Right forelimb (tissue), 1 donor: ENCODE measurements at regions not wholly inside any gene's neighbourhood (a gene's known extent, or its start where the extent isn't known, plus 50 kb on each side); places are given as distances from the start of the nearest gene placed in this dataset.

ENCODE experiments used
- DNase-seq: peaks from one replicate; pipeline ENCODE4 v3.0.0-alpha.2; 2018

GRCh38 chr10:9189448-9189847 is 1135.0 kb downstream of the GATA3 start:
- DNase-seq: no peak

GRCh38 chr10:9193120-9193519 is 1138.6 kb downstream of the GATA3 start:
- no peak for DNase-seq

- DNase-seq: no peak
Measured at GRCh38 chr10:9195385-9195784, 1140.9 kb downstream of the GATA3 start.

GRCh38 chr10:9198611-9199010 is 1144.1 kb downstream of the GATA3 start:
- DNase-seq: no peak

GRCh38 chr10:9205558-9205957 is 1151.1 kb downstream of the GATA3 start:
- no peak for DNase-seq

- peak; percentile 69 for DNase-seq
Measured at GRCh38 chr10:9209105-9209798, 1154.8 kb downstream of the GATA3 start.

GRCh38 chr10:9211228-9211627 is 1156.7 kb downstream of the GATA3 start:
- no peak for DNase-seq

GRCh38 chr10:9214618-9215017 is 1160.1 kb downstream of the GATA3 start:
- no peak for DNase-seq

GRCh38 chr10:9215121-9215520 is 1160.6 kb downstream of the GATA3 start:
- no peak for DNase-seq

- no peak for DNase-seq
Measured at GRCh38 chr10:9219860-9220259, 1165.4 kb downstream of the GATA3 start.

GRCh38 chr10:9222917-9223316 is 1168.4 kb downstream of the GATA3 start:
- no peak for DNase-seq

GRCh38 chr10:9227679-9228365 is 1173.3 kb downstream of the GATA3 start:
- no peak for DNase-seq

- DNase-seq: no peak
Measured at GRCh38 chr10:9228771-9229170, 1174.3 kb downstream of the GATA3 start.

GRCh38 chr10:9229702-9230244 is 1175.3 kb downstream of the GATA3 start:
- no peak for DNase-seq

GRCh38 chr10:9230625-9231024 is 1176.1 kb downstream of the GATA3 start:
- no peak for DNase-seq

GRCh38 chr10:9234191-9234590 is 1179.7 kb downstream of the GATA3 start:
- DNase-seq: no peak

GRCh38 chr10:9238041-9238440 is 1183.6 kb downstream of the GATA3 start:
- DNase-seq: no peak

GRCh38 chr10:9239298-9239697 is 1184.8 kb downstream of the GATA3 start:
- DNase-seq: no peak

- DNase-seq: no peak
Measured at GRCh38 chr10:9243941-9244411, 1189.5 kb downstream of the GATA3 start.

- DNase-seq: no peak
Measured at GRCh38 chr10:9244864-9245263, 1190.4 kb downstream of the GATA3 start.

GRCh38 chr10:9253121-9253520 is 1198.6 kb downstream of the GATA3 start:
- DNase-seq: no peak

- no peak for DNase-seq
Measured at GRCh38 chr10:9254353-9254752, 1199.9 kb downstream of the GATA3 start.

- DNase-seq: no peak
Measured at GRCh38 chr10:9260690-9261089, 1206.2 kb downstream of the GATA3 start.

GRCh38 chr10:9262770-9263169 is 1208.3 kb downstream of the GATA3 start:
- DNase-seq: no peak
